ENCODE measurements at regions not wholly inside any gene's neighbourhood (a gene's known extent, or its start where the extent isn't known, plus 50 kb on each side); places are given as distances from the start of the nearest gene placed in this dataset.

- TF ChIP-seq CTCF (conservative IDR thresholded peaks at IDR 0.05; ENCODE audit: low read depth, low read length) (no peak), MAFK (IDR thresholded peaks at IDR 0.05; ENCODE audit: low read depth, low read length) (no peak), SMC3 (IDR thresholded peaks at IDR 0.05; ENCODE audit: low read depth, low read length) (no peak), POLR2A (IDR thresholded peaks at IDR 0.05; ENCODE audit: low read depth, low read length) (no peak), RCOR1 (IDR thresholded peaks at IDR 0.05; ENCODE audit: insufficient replicate concordance, low read length) (no peak), USF2 (IDR thresholded peaks at IDR 0.05; ENCODE audit: low read depth, low read length) (no peak), CEBPB (IDR thresholded peaks at IDR 0.05; ENCODE audit: low read depth, low read length) (no peak), RAD21 (IDR thresholded peaks at IDR 0.05; ENCODE audit: low read length) (no peak), NFE2L2 (IDR thresholded peaks at IDR 0.05; ENCODE audit: low read depth, low read length) (no peak)
Measured at GRCh38 chr7:153385502-153385901, 626.0 kb downstream of the ACTR3B start.
